Suprapubic skin (tissue), 4 donors: ENCODE measurements at regions not wholly inside any gene's neighbourhood (a gene's known extent, or its start where the extent isn't known, plus 50 kb on each side); places are given as distances from the start of the nearest gene placed in this dataset.

Experiments used
- CTCF ChIP-seq, 2 donors: fragments of 200-600 bp in 1 of 2; fragments of 450-650 bp in 1 of 2; sonication (generic) in 1 of 2; IDR thresholded peaks; one replicate each; pipeline ENCODE4 v1.5.1; 2016 to 2019; ENCODE audit warnings: antibody characterized with exemption in 2 of 2, mild to moderate bottlenecking in 1 of 2, moderate library complexity in 1 of 2
- POLR2A ChIP-seq, 2 donors: fragments of 450-650 bp; IDR thresholded peaks; one replicate each; pipeline ENCODE4 v1.6.1; 2017; ENCODE audit warnings: antibody characterized with exemption in 2 of 2, mild to moderate bottlenecking in 2 of 2, moderate library complexity in 2 of 2
- POLR2AphosphoS5 ChIP-seq, 3 donors: sonication (generic); formaldehyde crosslinking; IDR thresholded peaks; one replicate each; pipeline ENCODE4 v1.6.1; 2017; ENCODE audit warnings: antibody characterized with exemption in 3 of 3

- TF ChIP-seq CTCF (IDR thresholded peaks at IDR 0.05) (no peak), POLR2A (IDR thresholded peaks at IDR 0.05) (no peak), POLR2AphosphoS5 (IDR thresholded peaks at IDR 0.05) (no peak)
Measured at GRCh38 chr1:29851691-29852090, 615.4 kb downstream of the PTPRU start.
